C4-2B (cell line): ENCODE measurements at regions not wholly inside any gene's neighbourhood (a gene's known extent, or its start where the extent isn't known, plus 50 kb on each side); places are given as distances from the start of the nearest gene placed in this dataset.

Experiments
- CTCF ChIP-seq: fragments of 450-650 bp; conservative IDR thresholded peaks from 2 replicates; pipeline ENCODE4 v1.5.1; 2017; ENCODE audit warnings: mild to moderate bottlenecking
- ZFX ChIP-seq: fragments of 450-650 bp; IDR thresholded peaks from 2 replicates; pipeline ENCODE4 v1.6.1; 2017

DNA sequence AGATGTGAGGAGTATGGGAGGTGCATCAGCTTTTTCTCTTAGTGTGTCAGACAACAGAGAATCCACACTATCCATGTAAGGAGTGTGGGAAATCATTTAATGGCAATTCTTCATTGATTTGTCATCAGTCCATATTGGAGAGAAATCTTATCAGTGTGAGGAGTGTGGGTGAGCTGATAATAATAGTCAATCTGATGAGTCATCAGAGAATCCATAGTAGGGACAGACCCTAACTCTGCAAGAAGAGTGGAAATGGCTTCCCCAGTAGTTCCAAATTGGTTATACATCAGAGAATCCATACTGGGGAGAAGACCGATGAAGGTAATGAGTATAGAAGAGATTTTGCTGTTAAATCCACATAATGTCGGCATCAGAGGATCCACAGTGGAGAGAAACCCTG lies 150.5 kb upstream of the THUMPD2 start:
- TF ChIP-seq CTCF (no peak), ZFX (no peak)
